ENCODE measurements at regions not wholly inside any gene's neighbourhood (a gene's known extent, or its start where the extent isn't known, plus 50 kb on each side); places are given as distances from the start of the nearest gene placed in this dataset.

DNA sequence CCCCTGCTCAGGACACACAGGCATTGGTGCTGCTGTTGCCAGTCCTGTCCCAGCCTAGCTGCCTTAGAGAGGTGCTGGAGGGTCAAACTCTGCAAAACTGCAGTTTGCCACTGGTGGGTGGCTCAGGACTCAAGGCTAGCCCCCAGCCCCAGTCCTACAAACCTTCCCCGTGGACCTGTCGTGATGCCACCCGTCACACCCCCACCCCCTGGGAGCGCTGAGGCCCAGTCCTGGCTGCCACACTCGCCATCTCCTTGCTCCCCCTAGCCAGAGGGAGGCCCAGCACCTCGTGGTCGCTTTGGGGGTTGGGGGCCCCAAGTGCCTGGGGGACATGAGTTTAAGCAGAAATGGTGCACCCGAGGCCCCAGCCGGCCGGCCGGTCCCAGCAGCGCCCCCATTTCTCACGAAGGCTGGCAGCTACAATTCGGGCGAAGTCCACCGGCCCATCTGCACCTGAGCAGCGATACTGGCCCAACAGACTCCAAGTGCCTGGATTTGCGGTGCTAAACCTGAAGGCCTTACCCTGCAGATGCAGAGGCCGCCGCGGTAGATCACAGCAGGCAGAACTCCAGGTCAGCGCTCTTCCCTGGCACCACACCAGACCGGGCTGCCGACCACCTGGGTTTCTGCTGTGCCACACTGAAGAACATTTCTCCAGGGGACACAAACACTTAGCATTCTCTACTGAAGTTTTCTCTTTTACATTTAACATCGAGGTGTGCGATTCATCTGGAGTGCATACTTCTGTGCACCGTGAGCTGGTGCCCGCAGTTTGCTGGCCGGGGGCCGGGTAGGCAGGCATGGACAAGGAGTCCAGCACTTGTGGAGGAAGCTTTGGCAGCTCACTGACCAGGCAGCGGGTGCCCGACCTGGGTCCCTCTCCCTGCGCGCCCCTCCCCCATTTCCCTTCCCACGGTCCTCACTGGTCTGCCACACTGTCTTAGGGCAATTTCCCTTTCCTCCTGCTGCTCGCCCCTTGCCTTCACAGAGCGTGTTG lies 130.0 kb downstream of the KCNJ12 start:
- TF ChIP-seq TAF1 (IDR thresholded peaks at IDR 0.05; ENCODE audit: borderline replicate concordance, insufficient read depth, low read length) = no peak
- no peak for TF ChIP-seq FOXP2 (optimal IDR thresholded peaks at IDR 0.05; ENCODE audit: borderline replicate concordance, extremely low read depth, extremely low read length, insufficient read depth)
- no peak for TF ChIP-seq SIN3A (IDR thresholded peaks at IDR 0.05; ENCODE audit: borderline replicate concordance, insufficient read depth, low read length)
- TF ChIP-seq REST (IDR thresholded peaks at IDR 0.05; ENCODE audit: insufficient read depth in 1 of 2, low read depth in 2 of 2, low read length in 2 of 2) = no peak
- TF ChIP-seq POLR2AphosphoS5 (IDR thresholded peaks at IDR 0.05; ENCODE audit: low read depth, low read length) = no peak

DNA sequence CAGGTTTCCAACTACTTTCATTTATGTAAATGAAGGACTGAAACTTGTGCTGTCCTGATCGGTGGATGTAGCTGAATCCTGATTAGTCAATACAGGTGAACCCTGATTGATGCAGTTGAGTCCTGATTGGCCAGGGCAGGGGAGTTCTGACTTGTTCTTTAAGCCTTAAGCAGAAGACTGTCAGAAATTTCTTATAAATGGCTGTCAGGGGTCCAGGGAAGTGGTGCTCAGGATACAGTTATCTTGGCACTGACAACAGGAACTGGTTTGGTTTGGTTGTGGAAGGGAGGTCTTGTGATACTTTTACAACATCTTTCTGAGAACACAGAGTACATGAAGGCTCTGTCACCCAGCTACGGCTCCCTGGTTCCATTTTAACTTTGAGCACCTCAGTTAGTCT lies 132.1 kb downstream of the KCNJ12 start:
- no peak for TF ChIP-seq FOXP2 (optimal IDR thresholded peaks at IDR 0.05; ENCODE audit: borderline replicate concordance, extremely low read depth, extremely low read length, insufficient read depth)
- TF ChIP-seq TAF1 (IDR thresholded peaks at IDR 0.05; ENCODE audit: borderline replicate concordance, insufficient read depth, low read length) = no peak
- no peak for TF ChIP-seq REST (IDR thresholded peaks at IDR 0.05; ENCODE audit: insufficient read depth in 1 of 2, low read depth in 2 of 2, low read length in 2 of 2)
- no peak for TF ChIP-seq SIN3A (IDR thresholded peaks at IDR 0.05; ENCODE audit: borderline replicate concordance, insufficient read depth, low read length)
- no peak for TF ChIP-seq POLR2AphosphoS5 (IDR thresholded peaks at IDR 0.05; ENCODE audit: low read depth, low read length)

DNA sequence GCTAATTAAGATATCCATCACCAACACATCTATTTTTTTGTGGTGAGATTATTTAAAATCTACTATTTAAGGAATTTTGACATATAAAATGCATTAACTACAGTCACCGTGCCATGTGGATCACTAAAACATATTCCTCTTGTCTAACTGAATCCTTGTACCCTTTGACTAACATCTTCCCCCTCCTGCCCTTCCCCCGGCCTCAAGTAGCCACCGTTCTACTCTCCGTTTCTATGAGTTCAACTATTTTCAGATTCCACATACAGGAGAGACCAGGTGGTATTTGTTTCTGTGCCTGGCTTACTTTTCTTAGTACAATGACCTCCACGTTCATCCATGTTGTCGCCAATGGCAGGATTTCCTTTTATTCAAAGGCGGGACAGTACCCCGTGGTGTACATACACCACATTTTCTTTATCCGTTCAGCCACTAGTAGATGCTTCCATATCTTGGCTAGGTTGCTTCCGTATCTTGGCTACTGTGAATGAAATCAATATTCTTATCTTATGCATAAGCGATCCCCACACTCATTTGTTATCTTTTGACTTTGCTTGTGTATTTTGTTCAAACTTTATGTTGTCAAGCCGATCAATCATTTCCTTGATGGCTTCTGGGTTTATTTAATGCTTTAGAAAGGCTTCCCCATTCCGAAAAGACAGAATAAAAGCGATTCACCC lies 134.7 kb downstream of the KCNJ12 start:
- TF ChIP-seq SIN3A (IDR thresholded peaks at IDR 0.05; ENCODE audit: borderline replicate concordance, insufficient read depth, low read length) (no peak), TAF1 (IDR thresholded peaks at IDR 0.05; ENCODE audit: borderline replicate concordance, insufficient read depth, low read length) (no peak), REST (IDR thresholded peaks at IDR 0.05; ENCODE audit: insufficient read depth in 1 of 2, low read depth in 2 of 2, low read length in 2 of 2) (no peak), FOXP2 (optimal IDR thresholded peaks at IDR 0.05; ENCODE audit: borderline replicate concordance, extremely low read depth, extremely low read length, insufficient read depth) (no peak), POLR2AphosphoS5 (IDR thresholded peaks at IDR 0.05; ENCODE audit: low read depth, low read length) (no peak)

- TF ChIP-seq REST (IDR thresholded peaks at IDR 0.05; ENCODE audit: insufficient read depth in 1 of 2, low read depth in 2 of 2, low read length in 2 of 2) = no peak
- no peak for TF ChIP-seq POLR2AphosphoS5 (IDR thresholded peaks at IDR 0.05; ENCODE audit: low read depth, low read length)
- TF ChIP-seq SIN3A (IDR thresholded peaks at IDR 0.05; ENCODE audit: borderline replicate concordance, insufficient read depth, low read length) = no peak
- TF ChIP-seq TAF1 (IDR thresholded peaks at IDR 0.05; ENCODE audit: borderline replicate concordance, insufficient read depth, low read length) = no peak
- no peak for TF ChIP-seq FOXP2 (optimal IDR thresholded peaks at IDR 0.05; ENCODE audit: borderline replicate concordance, extremely low read depth, extremely low read length, insufficient read depth)
Measured at GRCh38 chr17:21511363-21512195, 135.4 kb downstream of the KCNJ12 start.
